ENCODE measurements at regions not wholly inside any gene's neighbourhood (a gene's known extent, or its start where the extent isn't known, plus 50 kb on each side); places are given as distances from the start of the nearest gene placed in this dataset.
A peak's percentile ranks its signal among the peaks of the same experiment; 100 is the strongest.

- Histone ChIP-seq H3K4me3 (ENCODE audit: low read length) (no peak overlapping the region), H3K36me3 (ENCODE audit: control insufficient read depth, insufficient read depth, low read length) (no peaks in the 10 kb centered on the region), H3K27ac (ENCODE audit: low read depth, low read length) (peak overlapping the region; percentile 44), H3K4me1 (ENCODE audit: control insufficient read depth, insufficient read depth, low read length) (peaks cover 9% of the 10 kb centered on the region), H3K9ac (ENCODE audit: low read length) (no peak overlapping the region), H3K27me3 (ENCODE audit: control insufficient read depth, insufficient read depth, low read length) (no peaks in the 10 kb centered on the region)
Observed at GRCh38 chr1:229886636-229887035, 180.4 kb upstream of the GALNT2 start.

GRCh38 chr1:229887043-229887822, 179.8 kb upstream of the GALNT2 start:
- peak overlapping the region; percentile 62 for H3K27ac ChIP-seq (ENCODE audit: low read depth, low read length)
- no peak overlapping the region for H3K4me3 ChIP-seq (ENCODE audit: low read length)
- no peak overlapping the region for H3K9ac ChIP-seq (ENCODE audit: low read length)
- peaks cover 9% of the 10 kb centered on the region for H3K4me1 ChIP-seq (ENCODE audit: control insufficient read depth, insufficient read depth, low read length)
- no peaks in the 10 kb centered on the region for H3K27me3 ChIP-seq (ENCODE audit: control insufficient read depth, insufficient read depth, low read length)
- no peaks in the 10 kb centered on the region for H3K36me3 ChIP-seq (ENCODE audit: control insufficient read depth, insufficient read depth, low read length)

GRCh38 chr1:229888157-229888556, 178.9 kb upstream of the GALNT2 start:
- no peaks in the 10 kb centered on the region for H3K36me3 ChIP-seq (ENCODE audit: control insufficient read depth, insufficient read depth, low read length)

GRCh38 chr1:229888561-229889001, 178.5 kb upstream of the GALNT2 start:
- Histone ChIP-seq H3K27ac (ENCODE audit: low read depth, low read length) (peak overlapping the region; percentile 75), H3K9ac (ENCODE audit: low read length) (no peak overlapping the region), H3K36me3 (ENCODE audit: control insufficient read depth, insufficient read depth, low read length) (no peaks in the 10 kb centered on the region), H3K27me3 (ENCODE audit: control insufficient read depth, insufficient read depth, low read length) (no peaks in the 10 kb centered on the region), H3K4me1 (ENCODE audit: control insufficient read depth, insufficient read depth, low read length) (peaks cover 9% of the 10 kb centered on the region), H3K4me3 (ENCODE audit: low read length) (no peak overlapping the region)

More at GRCh38 chr1:229888157-229888556, 178.9 kb upstream of the GALNT2 start:
- Histone ChIP-seq H3K4me1 (ENCODE audit: control insufficient read depth, insufficient read depth, low read length) (peaks cover 9% of the 10 kb centered on the region), H3K9ac (ENCODE audit: low read length) (no peak overlapping the region), H3K27me3 (ENCODE audit: control insufficient read depth, insufficient read depth, low read length) (no peaks in the 10 kb centered on the region), H3K4me3 (ENCODE audit: low read length) (no peak overlapping the region), H3K27ac (ENCODE audit: low read depth, low read length) (peak overlapping the region; percentile 75)

- H3K9ac ChIP-seq (ENCODE audit: low read length): no peak overlapping the region
- H3K4me1 ChIP-seq (ENCODE audit: control insufficient read depth, insufficient read depth, low read length): peaks cover 9% of the 10 kb centered on the region
- peak overlapping the region; percentile 75 for H3K27ac ChIP-seq (ENCODE audit: low read depth, low read length)
- H3K36me3 ChIP-seq (ENCODE audit: control insufficient read depth, insufficient read depth, low read length): no peaks in the 10 kb centered on the region
- no peaks in the 10 kb centered on the region for H3K27me3 ChIP-seq (ENCODE audit: control insufficient read depth, insufficient read depth, low read length)
- H3K4me3 ChIP-seq (ENCODE audit: low read length): no peak overlapping the region
Observed at GRCh38 chr1:229889031-229889517, 178.0 kb upstream of the GALNT2 start.

- no peak overlapping the region for H3K27ac ChIP-seq (ENCODE audit: low read depth, low read length)
- peaks cover 9% of the 10 kb centered on the region for H3K4me1 ChIP-seq (ENCODE audit: control insufficient read depth, insufficient read depth, low read length)
- H3K27me3 ChIP-seq (ENCODE audit: control insufficient read depth, insufficient read depth, low read length): no peaks in the 10 kb centered on the region
Observed at GRCh38 chr1:229891227-229891626, 175.8 kb upstream of the GALNT2 start.

GRCh38 chr1:229892515-229893117, 174.4 kb upstream of the GALNT2 start:
- no peaks in the 10 kb centered on the region for H3K36me3 ChIP-seq (ENCODE audit: control insufficient read depth, insufficient read depth, low read length)
- no peaks in the 10 kb centered on the region for H3K27me3 ChIP-seq (ENCODE audit: control insufficient read depth, insufficient read depth, low read length)
- H3K4me1 ChIP-seq (ENCODE audit: control insufficient read depth, insufficient read depth, low read length): peaks cover 9% of the 10 kb centered on the region
- no peak overlapping the region for H3K27ac ChIP-seq (ENCODE audit: low read depth, low read length)
- no peak overlapping the region for H3K9ac ChIP-seq (ENCODE audit: low read length)
- no peak overlapping the region for H3K4me3 ChIP-seq (ENCODE audit: low read length)

More at GRCh38 chr1:229891227-229891626, 175.8 kb upstream of the GALNT2 start:
- Histone ChIP-seq H3K36me3 (ENCODE audit: control insufficient read depth, insufficient read depth, low read length) (no peaks in the 10 kb centered on the region), H3K4me3 (ENCODE audit: low read length) (no peak overlapping the region), H3K9ac (ENCODE audit: low read length) (no peak overlapping the region)

- Histone ChIP-seq H3K27ac (ENCODE audit: low read depth, low read length) (no peak overlapping the region), H3K36me3 (ENCODE audit: control insufficient read depth, insufficient read depth, low read length) (no peaks in the 10 kb centered on the region), H3K4me3 (ENCODE audit: low read length) (no peak overlapping the region), H3K4me1 (ENCODE audit: control insufficient read depth, insufficient read depth, low read length) (peaks cover 3% of the 10 kb centered on the region), H3K27me3 (ENCODE audit: control insufficient read depth, insufficient read depth, low read length) (no peaks in the 10 kb centered on the region), H3K9ac (ENCODE audit: low read length) (no peak overlapping the region)
Observed at GRCh38 chr1:229893762-229894444, 173.1 kb upstream of the GALNT2 start.

- no peak overlapping the region for H3K9ac ChIP-seq (ENCODE audit: low read length)
- no peaks in the 10 kb centered on the region for H3K27me3 ChIP-seq (ENCODE audit: control insufficient read depth, insufficient read depth, low read length)
- no peaks in the 10 kb centered on the region for H3K4me1 ChIP-seq (ENCODE audit: control insufficient read depth, insufficient read depth, low read length)
- H3K27ac ChIP-seq (ENCODE audit: low read depth, low read length): no peak overlapping the region
- no peak overlapping the region for H3K4me3 ChIP-seq (ENCODE audit: low read length)
- no peaks in the 10 kb centered on the region for H3K36me3 ChIP-seq (ENCODE audit: control insufficient read depth, insufficient read depth, low read length)
Observed at GRCh38 chr1:229894532-229894931, 172.5 kb upstream of the GALNT2 start.

- H3K27ac ChIP-seq (ENCODE audit: low read depth, low read length): no peak overlapping the region
- H3K4me3 ChIP-seq (ENCODE audit: low read length): no peak overlapping the region
- H3K9ac ChIP-seq (ENCODE audit: low read length): no peak overlapping the region
- H3K4me1 ChIP-seq (ENCODE audit: control insufficient read depth, insufficient read depth, low read length): no peaks in the 10 kb centered on the region
- H3K36me3 ChIP-seq (ENCODE audit: control insufficient read depth, insufficient read depth, low read length): no peaks in the 10 kb centered on the region
- H3K27me3 ChIP-seq (ENCODE audit: control insufficient read depth, insufficient read depth, low read length): no peaks in the 10 kb centered on the region
Observed at GRCh38 chr1:229895605-229896004, 171.4 kb upstream of the GALNT2 start.

GRCh38 chr1:229896306-229896705, 170.7 kb upstream of the GALNT2 start:
- H3K27me3 ChIP-seq (ENCODE audit: control insufficient read depth, insufficient read depth, low read length): no peaks in the 10 kb centered on the region
- no peaks in the 10 kb centered on the region for H3K4me1 ChIP-seq (ENCODE audit: control insufficient read depth, insufficient read depth, low read length)
- H3K4me3 ChIP-seq (ENCODE audit: low read length): no peak overlapping the region
- no peak overlapping the region for H3K27ac ChIP-seq (ENCODE audit: low read depth, low read length)
- no peak overlapping the region for H3K9ac ChIP-seq (ENCODE audit: low read length)
- H3K36me3 ChIP-seq (ENCODE audit: control insufficient read depth, insufficient read depth, low read length): no peaks in the 10 kb centered on the region

GRCh38 chr1:229896861-229897260, 170.2 kb upstream of the GALNT2 start:
- no peaks in the 10 kb centered on the region for H3K4me1 ChIP-seq (ENCODE audit: control insufficient read depth, insufficient read depth, low read length)
- H3K27me3 ChIP-seq (ENCODE audit: control insufficient read depth, insufficient read depth, low read length): no peaks in the 10 kb centered on the region
- H3K27ac ChIP-seq (ENCODE audit: low read depth, low read length): no peak overlapping the region
- H3K4me3 ChIP-seq (ENCODE audit: low read length): no peak overlapping the region
- no peak overlapping the region for H3K9ac ChIP-seq (ENCODE audit: low read length)
- H3K36me3 ChIP-seq (ENCODE audit: control insufficient read depth, insufficient read depth, low read length): no peaks in the 10 kb centered on the region
